HG03571 (cell line): ENCODE measurements at regions not wholly inside any gene's neighbourhood (a gene's known extent, or its start where the extent isn't known, plus 50 kb on each side); places are given as distances from the start of the nearest gene placed in this dataset.

Experiments
- ATAC-seq: cut with Tn5 transposase; IDR thresholded peaks from one replicate; pipeline ENCODE4 v1.9.1; 2021; ENCODE audit not compliant: unreplicated experiment

DNA sequence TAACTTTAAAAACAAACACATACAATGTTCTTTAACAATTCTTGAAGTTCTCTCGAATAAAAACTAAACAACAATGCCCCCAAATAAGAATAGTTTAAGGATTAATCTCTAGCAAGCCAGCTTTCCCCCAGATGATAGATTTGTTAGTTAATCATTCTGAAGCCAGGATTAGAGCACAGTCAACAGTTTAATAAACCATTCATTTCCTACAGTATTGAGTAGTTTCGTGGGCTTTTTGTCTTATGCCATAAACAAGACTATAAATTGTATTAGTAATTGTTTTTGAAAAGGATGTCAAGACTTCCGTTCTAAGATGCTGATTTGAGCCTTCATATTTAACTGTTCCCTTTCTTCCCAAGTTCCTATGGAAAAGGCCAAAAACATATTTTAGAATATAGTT is 136.6 kb downstream of the PIK3R1 start:
- ATAC-seq: no peak

DNA sequence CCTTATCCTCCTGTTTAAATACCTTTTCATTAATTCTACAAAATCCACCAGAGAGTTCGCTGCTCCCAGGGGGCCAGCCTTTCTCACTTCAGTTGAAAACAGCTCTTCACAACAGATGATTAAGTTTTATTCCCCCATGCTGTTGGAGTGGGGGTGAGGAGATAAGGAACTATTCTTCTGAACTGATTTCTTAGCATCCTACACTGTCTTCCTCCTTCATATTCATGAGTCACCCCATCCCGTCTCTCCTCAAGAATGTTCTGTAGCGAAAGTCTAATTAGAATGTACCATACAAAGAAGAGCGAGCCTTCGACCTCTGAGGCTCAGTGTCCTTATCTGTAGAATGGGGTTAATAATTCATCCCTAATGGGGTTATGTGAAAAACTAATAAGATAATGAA is 138.0 kb downstream of the PIK3R1 start:
- no peak for ATAC-seq

DNA sequence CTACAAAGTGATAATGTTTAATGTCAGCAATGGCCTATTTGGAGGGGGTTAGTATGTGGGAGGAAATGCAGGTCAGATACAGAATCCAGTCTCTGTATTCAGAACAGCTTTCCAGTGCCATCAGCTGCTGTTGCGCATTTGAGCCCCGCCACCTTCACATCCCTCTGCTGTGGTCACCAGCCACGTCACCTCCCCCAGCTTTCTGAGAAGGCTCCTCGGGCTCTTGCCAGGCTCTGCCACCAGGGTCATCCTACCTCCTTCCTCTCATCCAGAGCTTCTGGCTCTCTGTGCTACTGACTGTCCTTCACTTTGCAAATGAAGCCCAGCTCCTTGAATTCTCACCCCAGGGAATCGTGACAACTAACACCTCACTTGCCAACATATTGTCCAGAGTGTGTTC is 138.8 kb downstream of the PIK3R1 start:
- ATAC-seq: no peak

DNA sequence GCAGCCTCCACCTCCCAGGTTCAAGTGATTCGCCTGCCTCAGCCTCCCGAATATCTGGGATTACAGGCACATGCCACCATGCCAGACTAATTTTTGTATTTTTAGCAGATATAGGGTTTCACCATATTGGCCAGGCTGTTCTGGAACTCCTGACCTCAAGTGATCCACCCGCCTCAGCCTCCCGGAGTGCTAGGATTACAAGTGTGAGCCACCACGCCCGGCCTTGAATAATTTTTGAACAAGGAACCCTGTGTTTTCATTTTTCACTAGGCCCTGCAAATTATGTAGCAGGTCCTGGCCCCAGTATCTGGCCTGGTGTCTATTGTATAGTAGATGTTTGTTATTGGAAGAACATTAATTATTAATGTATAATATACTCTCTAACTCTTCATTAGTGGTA is 140.7 kb downstream of the PIK3R1 start:
- no peak for ATAC-seq

DNA sequence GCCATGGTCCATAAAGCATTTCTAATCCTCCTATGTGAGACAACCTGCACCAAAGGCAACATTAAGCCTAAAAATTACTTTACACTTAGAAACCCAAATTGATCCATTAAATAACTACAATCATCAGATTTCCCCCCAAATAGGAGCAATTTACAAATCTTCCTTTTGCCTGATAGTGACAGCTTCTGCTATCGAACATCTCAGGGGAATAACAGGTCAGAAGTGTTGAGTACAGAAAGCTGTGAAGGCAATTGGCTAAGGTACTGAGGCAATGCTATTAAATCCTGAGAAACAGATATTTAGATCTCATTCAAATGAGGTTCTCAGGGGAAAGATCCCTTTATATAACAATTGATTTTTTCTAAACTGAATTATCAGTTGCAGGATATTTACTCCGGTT is 141.1 kb downstream of the PIK3R1 start:
- ATAC-seq: no peak

DNA sequence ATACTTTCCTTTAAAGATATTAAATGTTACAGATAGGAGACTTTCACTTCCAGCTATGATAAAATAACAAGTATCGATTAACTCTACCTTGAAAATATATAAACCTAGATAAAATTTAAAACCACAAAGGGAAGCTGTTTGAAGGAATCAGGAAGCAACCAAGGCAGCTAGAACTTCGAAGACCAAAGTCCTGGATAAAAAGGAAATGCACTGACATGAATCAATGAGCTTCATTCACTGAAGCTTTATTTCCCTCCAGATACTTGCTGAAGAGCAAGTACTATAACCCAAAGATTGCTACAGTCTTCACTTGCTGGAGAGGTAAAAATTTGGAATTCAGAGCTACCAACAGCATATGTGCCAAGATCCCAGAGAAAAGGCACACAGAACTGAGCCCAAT is 144.1 kb downstream of the PIK3R1 start:
- ATAC-seq: no peak

DNA sequence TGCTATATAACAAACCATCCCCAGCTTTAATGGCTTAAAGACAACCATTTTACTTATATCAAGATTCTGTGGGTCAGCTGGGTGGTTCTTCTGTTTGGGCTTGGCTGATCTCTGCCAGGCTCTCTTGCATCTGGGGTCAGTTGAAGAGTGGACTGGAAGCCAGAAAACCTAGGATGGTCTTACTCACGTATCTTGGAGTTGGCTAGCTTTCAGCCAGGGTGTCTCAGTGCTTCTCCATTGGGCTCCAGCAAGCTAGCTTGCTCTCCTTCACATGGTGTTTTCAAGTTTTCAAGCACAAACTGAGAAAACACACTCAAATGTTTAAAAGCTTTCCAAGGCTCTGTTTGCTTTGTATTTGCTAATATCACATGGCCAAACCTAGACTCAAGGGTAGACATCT is 146.8 kb downstream of the PIK3R1 start:
- no peak for ATAC-seq

DNA sequence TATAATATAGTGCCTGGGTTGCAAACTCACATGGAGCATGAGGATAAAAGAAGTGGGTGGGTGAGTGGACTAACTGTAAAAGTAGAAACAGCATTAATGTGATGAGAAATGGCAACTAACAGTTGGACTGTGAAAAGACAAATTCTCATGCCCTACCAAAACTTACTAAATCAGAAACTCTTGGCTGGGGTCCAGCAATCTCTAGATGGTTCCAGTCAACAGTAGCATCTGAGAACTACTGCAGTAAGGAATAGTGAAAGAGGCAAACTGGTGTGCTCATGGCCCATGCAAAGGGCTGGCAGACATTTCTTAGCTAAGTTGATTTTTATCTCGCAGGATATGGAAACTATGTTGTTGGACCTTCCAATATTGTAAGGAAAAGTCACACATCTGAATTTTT is 150.3 kb downstream of the PIK3R1 start:
- no peak for ATAC-seq

DNA sequence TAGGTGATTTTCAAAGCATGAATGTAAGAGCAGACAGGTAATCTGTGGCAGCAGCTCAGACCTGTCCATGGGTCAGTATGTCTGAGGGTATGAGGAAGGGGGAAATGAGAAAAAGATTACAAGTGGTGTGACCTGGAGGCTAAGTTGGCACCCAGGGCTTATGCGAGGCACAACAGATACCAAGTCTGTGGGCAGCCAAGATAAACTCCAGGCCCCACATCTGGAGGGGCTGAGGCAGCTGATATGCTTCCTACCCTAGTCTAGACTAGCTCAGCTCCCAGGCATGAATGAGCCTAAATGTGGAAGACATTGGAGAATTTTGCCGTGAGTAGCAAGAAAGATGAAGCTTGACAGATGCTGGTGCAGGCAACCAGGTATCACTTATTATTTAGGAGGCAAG is 151.7 kb downstream of the PIK3R1 start:
- ATAC-seq: no peak

DNA sequence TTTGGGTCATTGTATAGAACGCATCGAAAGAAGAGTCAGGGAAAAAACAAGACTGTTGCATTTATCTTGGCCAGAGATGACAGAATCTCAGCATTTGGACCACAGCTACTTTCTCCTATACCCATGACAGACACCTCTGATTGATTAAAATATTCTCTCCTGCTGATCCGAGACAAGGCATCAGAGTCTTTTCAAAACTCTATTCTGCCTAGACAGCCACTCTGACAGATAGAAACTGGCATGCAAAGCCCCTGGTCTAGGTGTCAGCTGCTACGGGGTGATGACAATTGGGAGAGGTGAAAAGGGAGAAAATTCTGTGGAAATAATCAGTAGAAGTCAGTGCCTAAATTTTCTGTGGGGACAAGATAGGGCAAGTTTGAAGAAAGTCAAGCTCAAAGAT is 152.2 kb downstream of the PIK3R1 start:
- no peak for ATAC-seq

DNA sequence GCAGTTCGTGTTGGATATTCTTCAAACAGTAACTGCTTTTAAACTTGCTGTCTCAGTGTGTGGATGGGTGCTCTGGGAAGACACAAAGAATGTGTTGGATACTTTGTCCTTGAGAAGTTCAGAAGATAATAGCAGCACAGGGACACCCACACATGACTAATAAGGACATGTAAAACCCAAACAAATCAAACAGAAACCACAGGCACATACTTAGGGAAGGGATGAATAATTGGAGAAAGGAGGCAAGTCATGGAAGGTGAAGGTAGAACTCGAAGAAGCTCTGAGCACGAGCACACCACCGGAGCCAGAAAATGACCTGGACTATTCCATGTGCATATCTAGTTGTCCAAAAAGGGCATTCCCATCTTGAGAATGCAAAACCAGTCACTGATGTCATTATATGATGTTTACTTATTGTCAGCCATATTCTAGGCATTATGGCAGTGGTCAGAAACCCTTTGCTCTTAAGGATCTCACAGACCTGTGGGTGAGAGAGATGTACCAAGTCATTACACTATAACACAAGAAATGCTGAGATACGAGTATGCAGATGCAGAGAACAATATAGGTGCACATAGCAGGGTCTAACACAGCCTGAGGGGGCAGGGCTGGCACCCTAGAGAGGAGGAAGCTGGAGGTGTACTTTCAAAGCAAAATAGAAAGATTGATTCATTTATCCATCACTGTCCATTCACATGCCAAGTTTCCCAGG is 152.9 kb downstream of the PIK3R1 start:
- no peak for ATAC-seq

DNA sequence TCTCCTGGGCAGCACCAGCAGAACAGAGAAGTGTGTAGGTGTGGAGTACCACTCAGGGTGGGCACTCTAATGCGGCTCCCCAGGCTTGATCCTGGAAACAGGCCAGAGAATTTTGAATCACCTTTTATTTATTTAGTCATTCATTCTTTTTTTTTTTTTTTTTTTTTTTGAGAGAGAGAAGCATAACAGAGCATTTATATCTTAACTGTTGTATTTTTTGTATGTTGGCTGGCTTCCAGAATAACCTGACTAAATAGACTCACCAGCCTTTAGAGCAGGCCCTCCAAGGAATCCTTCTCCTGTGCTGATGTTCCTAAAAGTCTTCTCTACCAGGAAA is 153.4 kb downstream of the PIK3R1 start:
- no peak for ATAC-seq

DNA sequence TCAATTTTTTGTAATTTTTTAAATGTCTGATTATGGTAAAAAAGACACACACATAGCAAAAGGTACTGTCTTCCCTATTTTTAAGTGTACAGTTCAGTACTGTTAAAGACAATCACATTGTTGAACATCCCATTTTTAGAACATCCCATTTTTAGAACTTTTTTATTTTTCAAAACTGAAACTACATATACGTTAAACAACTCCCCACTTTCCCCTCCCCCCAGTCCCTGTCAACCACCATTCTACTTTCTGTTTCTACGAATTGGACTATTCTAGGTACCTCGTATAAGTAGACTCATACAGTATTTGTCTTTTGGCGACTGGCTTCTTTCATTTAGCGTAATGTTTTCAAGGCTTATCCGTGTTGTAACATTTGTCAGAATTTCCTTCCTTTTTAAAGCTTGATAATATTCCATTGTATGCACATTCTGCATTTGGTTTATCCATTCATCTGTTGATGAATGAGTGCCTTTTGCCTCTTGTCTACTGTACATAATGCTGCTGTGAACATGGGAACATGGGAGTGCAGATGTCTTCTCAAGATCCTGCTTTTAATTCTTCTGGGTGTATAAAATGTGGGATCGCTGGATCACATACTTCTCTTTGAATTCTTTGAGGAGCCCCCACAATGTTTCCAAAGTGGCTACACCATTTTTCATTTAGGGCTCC is 154.0 kb downstream of the PIK3R1 start:
- ATAC-seq: peak; percentile 67

DNA sequence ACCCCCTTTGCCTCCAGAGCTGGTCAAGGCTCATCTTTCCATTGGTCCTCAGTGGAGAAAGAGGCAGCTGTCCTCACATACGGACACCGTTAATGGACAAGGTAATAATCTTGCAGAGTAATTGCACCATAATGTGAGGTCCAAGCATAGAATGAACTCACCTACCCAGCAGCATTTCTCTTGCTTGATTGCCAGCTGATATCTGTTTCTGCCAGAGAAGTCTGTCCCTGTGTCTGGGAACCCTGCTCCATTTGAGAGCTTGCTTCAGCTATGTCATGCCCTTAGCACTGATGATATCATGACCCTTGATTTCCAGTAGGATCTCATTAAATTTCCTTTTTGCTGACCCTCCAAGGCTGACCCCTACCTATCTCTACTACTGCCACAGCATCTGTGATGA is 154.6 kb downstream of the PIK3R1 start:
- ATAC-seq: no peak

DNA sequence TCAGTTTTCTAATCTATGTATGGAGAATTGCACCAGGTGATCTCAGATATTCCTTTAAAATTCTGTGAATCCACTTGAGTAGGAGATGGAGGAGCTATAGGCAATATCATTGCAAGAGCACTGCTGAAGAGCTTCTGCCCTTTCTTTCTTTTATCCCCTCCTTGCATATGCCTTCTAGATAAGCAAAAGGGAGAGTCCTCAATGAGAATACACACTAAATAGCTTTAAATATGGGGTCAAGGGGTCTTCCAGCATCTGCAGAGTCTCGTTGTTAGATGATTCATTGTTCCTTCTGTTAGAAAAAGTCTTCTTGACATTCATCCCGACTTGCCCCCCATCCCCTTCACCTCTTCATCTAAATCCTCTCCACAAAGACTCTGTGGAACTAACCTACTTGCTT is 156.1 kb downstream of the PIK3R1 start:
- no peak for ATAC-seq

DNA sequence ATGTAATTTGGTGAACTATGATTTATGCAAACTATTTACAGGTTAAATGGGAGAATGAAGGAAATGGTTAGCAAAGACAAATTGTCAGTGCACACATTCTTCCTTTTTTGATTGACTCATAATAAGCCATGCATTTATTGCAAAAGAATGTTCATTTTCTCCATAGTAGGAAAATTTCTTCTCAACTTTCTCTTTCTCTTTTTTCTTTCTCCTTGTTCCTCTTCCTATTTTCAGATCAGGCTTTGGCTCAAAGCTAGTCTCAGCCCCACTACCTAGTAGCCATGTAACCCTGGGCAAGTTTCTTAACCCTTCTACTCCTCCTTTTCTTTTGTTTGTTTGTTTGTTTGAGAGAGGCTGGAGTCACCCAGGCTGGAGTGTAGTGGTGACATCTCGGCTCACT is 156.6 kb downstream of the PIK3R1 start:
- no peak for ATAC-seq

DNA sequence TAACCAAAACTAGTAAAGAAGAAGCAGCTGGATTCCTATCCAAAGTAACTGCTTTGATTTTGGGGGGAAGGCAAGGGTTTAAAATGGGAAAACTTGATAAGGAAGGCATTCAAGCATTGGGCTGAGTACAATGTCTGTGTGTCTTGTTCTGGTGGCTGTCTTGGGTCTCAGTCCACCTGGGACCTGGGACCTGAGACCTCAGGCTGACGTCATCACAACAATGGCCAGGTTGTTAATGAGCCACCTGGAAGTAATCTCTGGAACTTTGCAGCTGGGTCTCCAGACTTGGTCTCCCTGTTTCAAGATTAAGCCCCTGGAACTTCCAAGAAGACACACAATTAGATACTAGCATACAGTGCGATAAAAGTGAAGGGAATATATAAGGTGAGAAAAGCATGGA is 157.5 kb downstream of the PIK3R1 start:
- ATAC-seq: no peak

DNA sequence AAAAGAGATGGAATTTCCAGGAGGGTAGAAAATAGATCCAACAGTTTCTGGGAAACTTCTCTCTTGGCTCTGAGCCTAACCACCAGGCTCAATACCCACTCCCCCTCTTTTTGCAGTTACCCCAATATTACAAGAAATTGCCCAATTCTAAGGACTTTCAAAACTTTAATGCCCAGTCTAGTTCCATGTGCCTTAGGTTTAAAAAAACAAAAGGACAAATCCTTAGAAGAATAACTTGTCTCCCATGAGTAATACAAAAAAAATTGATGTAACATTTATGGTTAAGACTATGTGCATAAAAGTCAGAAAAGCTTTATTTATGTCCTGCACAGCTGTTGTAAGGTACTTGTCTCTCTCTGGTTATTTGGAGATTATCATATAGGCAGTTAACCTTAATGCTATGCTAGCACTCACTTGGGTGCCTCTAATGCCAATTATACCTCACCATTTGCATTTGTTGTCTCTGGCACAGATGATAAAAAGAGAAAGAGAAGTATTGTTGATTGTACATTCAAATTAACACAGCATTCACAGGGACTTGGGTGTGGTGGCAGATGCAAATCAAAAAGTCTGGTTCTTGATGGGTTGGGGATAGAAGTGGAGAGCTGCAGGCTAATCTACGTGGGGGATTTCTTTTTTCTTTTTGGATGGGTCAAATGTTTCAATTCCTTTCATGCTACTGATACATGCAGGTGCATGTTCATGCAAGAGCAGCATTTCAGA is 159.4 kb downstream of the PIK3R1 start:
- no peak for ATAC-seq

DNA sequence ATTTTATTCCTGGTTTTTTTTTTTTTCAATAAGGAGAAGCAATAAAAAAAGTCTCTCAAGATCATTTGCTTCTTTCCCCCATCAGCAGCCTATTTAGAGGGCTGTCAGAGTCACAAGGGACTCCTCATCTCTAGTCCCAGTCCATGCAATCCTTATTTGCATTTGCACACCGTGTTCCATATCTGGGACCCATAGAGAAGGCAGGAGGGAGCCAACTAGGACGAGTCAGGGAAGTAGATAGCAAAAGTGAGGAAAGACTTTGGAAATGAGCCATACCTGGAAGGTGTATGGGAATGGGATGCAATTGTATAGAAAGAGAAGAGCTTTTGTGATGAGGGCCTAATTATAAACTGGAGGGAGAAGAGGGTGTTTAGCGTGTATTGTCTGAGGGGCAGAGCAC is 160.0 kb downstream of the PIK3R1 start:
- no peak for ATAC-seq

DNA sequence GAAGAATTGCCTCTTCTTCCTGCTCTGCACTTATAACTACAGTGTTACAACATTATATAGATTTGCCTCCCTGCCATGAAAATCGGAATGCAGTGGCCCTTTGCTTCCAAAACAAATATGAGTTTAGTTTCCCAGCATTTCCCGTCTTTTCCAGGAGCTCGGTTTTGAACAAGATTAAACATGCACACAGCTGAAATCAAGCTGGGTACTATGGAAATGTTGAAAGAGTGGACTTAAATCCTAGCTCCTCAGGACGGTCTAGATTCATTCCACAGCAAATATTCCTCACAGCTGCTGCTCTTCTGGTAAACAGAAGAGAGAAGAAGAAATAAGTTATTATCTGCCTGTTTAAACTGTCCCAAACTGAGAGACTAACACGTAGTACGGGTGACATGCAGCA is 161.4 kb downstream of the PIK3R1 start:
- ATAC-seq: no peak

DNA sequence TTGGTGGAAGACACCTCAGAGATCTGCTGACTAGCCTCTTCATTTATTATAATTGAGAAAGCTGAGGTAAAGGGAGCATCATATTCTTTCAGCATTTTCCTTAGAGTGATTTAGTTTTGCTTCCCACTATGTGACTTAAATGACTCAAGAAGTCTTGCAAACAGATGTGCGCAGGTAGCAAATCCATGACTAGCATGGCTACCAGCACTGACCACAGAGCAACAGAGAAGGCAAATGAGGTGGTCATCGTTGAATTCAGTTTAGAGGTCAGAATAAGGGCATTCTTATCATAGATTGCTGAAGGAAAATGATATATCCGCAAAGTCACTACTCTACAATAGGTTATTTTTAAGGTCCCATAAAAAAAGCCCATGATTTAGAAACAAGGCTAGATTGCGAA is 162.2 kb downstream of the PIK3R1 start:
- no peak for ATAC-seq

DNA sequence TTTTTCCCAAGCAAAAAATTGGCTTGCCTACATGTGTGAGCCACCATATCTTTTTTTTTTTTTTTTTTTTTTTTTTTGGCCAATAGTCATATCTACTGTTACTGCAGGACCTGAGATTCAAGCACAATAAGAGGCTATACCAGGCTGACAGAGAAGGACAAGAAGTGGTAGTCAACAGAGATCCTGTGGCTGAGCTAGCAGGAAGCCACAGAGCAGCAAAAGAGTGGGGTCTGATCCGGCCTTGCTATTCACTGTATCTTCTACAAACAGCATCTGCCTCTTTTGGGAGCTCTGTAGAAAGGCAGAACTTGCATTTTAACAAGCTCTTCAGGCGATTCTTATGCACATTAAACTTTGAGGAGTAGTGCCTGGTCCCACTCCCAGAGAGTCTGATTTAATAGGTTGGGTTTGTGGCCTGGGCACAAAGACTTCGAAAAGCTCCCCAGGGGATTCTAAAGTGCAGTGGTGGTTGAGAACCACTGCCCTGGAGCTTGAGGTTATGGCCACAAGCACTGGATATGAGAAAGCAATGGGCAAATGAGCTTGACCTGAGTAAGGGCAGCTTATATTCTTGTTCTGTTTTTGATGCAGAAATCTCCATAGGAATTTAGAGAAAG is 162.8 kb downstream of the PIK3R1 start:
- peak; percentile 90 for ATAC-seq
